Activated T-cell treated with anti-CD3 and anti-CD28 coated beads, Interleukin-2, amount 50 U/mL, for 72 hours (primary cell): ENCODE measurements at regions not wholly inside any gene's neighbourhood (a gene's known extent, or its start where the extent isn't known, plus 50 kb on each side); places are given as distances from the start of the nearest gene placed in this dataset.
"Not testable (repeated sequence)": the region's sequence is repeated elsewhere in the genome, so short reads cannot be mapped to it uniquely, and the experiment has no call there.

Source experiments
- ATAC-seq, 2 donors: fragments of 150-1000 bp; cut with Tn5 transposase; replicated peaks in 1 of 2; 2 replicates each; pipeline ENCODE4 v1.10.0; 2021; ENCODE audit warnings: moderate library complexity in 2 of 2, mild to moderate bottlenecking in 1 of 2
- DNase-seq, 2 donors: peaks; one replicate each; pipeline ENCODE4 v3.0.0; 2021 to 2022; ENCODE audit warnings: mixed read lengths in 1 of 2
- H3K27ac Mint-ChIP-seq: one replicate; pipeline ENCODE4 v1.8.0; 2022; ENCODE audit warnings: mild to moderate bottlenecking, moderate library complexity, mixed read lengths
- H3K27me3 Mint-ChIP-seq: one replicate; pipeline ENCODE4 v1.8.0; 2022; ENCODE audit warnings: low read depth, mixed read lengths
- H3K36me3 Mint-ChIP-seq, 2 donors: one replicate each; pipeline ENCODE4 v1.8.0; 2022; ENCODE audit warnings: mixed read lengths in 2 of 2, mild to moderate bottlenecking in 1 of 2; ENCODE audit not compliant: insufficient read depth in 2 of 2
- H3K4me1 Mint-ChIP-seq: one replicate; pipeline ENCODE4 v1.8.0; 2022; ENCODE audit warnings: low read depth, mixed read lengths
- H3K4me3 Mint-ChIP-seq, 2 donors: one replicate each; pipeline ENCODE4 v1.8.0; 2022; ENCODE audit warnings: mild to moderate bottlenecking in 2 of 2, mixed read lengths in 2 of 2, moderate library complexity in 2 of 2
- H3K9me3 Mint-ChIP-seq, 2 donors: one replicate each; pipeline ENCODE4 v1.8.0; 2022; ENCODE audit warnings: mixed read lengths in 2 of 2

- ATAC-seq (no peak), DNase-seq (no peak)
- H3K27ac Mint-ChIP-seq: no peak overlapping the region
- no peaks in the 10 kb centered on the region for H3K27me3 Mint-ChIP-seq
- no peak overlapping the region for H3K4me3 Mint-ChIP-seq
- no peaks in the 10 kb centered on the region for H3K36me3 Mint-ChIP-seq
- peaks cover 0 to 16% of the 10 kb centered on the region in 2 donors for H3K9me3 Mint-ChIP-seq
- no peaks in the 10 kb centered on the region for H3K4me1 Mint-ChIP-seq
These were observed 489.4 kb upstream of the TNP1 start for GRCh38 chr2:217349251-217349650.

- H3K4me3 Mint-ChIP-seq, H3K36me3 Mint-ChIP-seq, DNase-seq, H3K27me3 Mint-ChIP-seq, H3K27ac Mint-ChIP-seq, H3K4me1 Mint-ChIP-seq, ATAC-seq: not testable (repeated sequence)
- H3K9me3 Mint-ChIP-seq: peaks cover 0 to 16% of the 10 kb centered on the region in 2 donors
These were observed 487.8 kb upstream of the TNP1 start for GRCh38 chr2:217347630-217348029.

- DNase-seq, H3K36me3 Mint-ChIP-seq, H3K4me3 Mint-ChIP-seq, H3K4me1 Mint-ChIP-seq, ATAC-seq, H3K27me3 Mint-ChIP-seq, H3K27ac Mint-ChIP-seq: not testable (repeated sequence)
- peaks cover 0 to 16% of the 10 kb centered on the region in 2 donors for H3K9me3 Mint-ChIP-seq
These were observed 486.2 kb upstream of the TNP1 start for GRCh38 chr2:217346043-217346442.

GRCh38 chr2:217340899-217341298 lies 481.0 kb upstream of the TNP1 start:
- Mint-ChIP-seq H3K4me3 (no peak overlapping the region), H3K4me1 (no peaks in the 10 kb centered on the region), H3K27ac (no peak overlapping the region), H3K27me3 (no peaks in the 10 kb centered on the region), H3K36me3 (no peaks in the 10 kb centered on the region), H3K9me3 (peaks cover 0 to 1% of the 10 kb centered on the region in 2 donors)
- ATAC-seq (no peak), DNase-seq (no peak)

GRCh38 chr2:217340176-217340575 lies 480.3 kb upstream of the TNP1 start:
- DNase-seq (no peak), ATAC-seq (no peak)
- no peak overlapping the region for H3K27ac Mint-ChIP-seq
- peaks cover 0 to under 1% of the 10 kb centered on the region in 2 donors for H3K9me3 Mint-ChIP-seq
- no peaks in the 10 kb centered on the region for H3K27me3 Mint-ChIP-seq
- H3K4me1 Mint-ChIP-seq: no peaks in the 10 kb centered on the region
- no peaks in the 10 kb centered on the region for H3K36me3 Mint-ChIP-seq
- no peak overlapping the region for H3K4me3 Mint-ChIP-seq

- ATAC-seq (no peak), DNase-seq (no peak)
- Mint-ChIP-seq H3K27ac (no peak overlapping the region), H3K27me3 (no peaks in the 10 kb centered on the region), H3K9me3 (no peaks in the 10 kb centered on the region), H3K4me1 (no peaks in the 10 kb centered on the region), H3K4me3 (no peak overlapping the region), H3K36me3 (no peaks in the 10 kb centered on the region)
These were observed 479.9 kb upstream of the TNP1 start for GRCh38 chr2:217339753-217340152.

GRCh38 chr2:217338306-217338916 lies 478.5 kb upstream of the TNP1 start:
- no peak overlapping the region for H3K27ac Mint-ChIP-seq
- ATAC-seq (no peak), DNase-seq (no peak)

GRCh38 chr2:217337771-217338170 lies 477.9 kb upstream of the TNP1 start:
- H3K4me1 Mint-ChIP-seq: no peaks in the 10 kb centered on the region
- DNase-seq: no peak
- H3K36me3 Mint-ChIP-seq: no peaks in the 10 kb centered on the region
- no peak overlapping the region for H3K4me3 Mint-ChIP-seq
- H3K27ac Mint-ChIP-seq: no peak overlapping the region
- ATAC-seq: no peak
- H3K27me3 Mint-ChIP-seq: no peaks in the 10 kb centered on the region
- no peaks in the 10 kb centered on the region for H3K9me3 Mint-ChIP-seq

More at GRCh38 chr2:217338306-217338916, 478.5 kb upstream of the TNP1 start:
- Mint-ChIP-seq H3K9me3 (no peaks in the 10 kb centered on the region), H3K4me3 (no peak overlapping the region), H3K27me3 (no peaks in the 10 kb centered on the region), H3K36me3 (no peaks in the 10 kb centered on the region), H3K4me1 (no peaks in the 10 kb centered on the region)

GRCh38 chr2:217336694-217337093 lies 476.8 kb upstream of the TNP1 start:
- no peaks in the 10 kb centered on the region for H3K27me3 Mint-ChIP-seq
- H3K4me3 Mint-ChIP-seq: no peak overlapping the region
- H3K4me1 Mint-ChIP-seq: no peaks in the 10 kb centered on the region
- no peak overlapping the region for H3K27ac Mint-ChIP-seq
- ATAC-seq (no peak), DNase-seq (no peak)
- no peaks in the 10 kb centered on the region for H3K36me3 Mint-ChIP-seq
- H3K9me3 Mint-ChIP-seq: no peaks in the 10 kb centered on the region

- no peaks in the 10 kb centered on the region for H3K36me3 Mint-ChIP-seq
- H3K27me3 Mint-ChIP-seq: no peaks in the 10 kb centered on the region
- H3K4me3 Mint-ChIP-seq: no peak overlapping the region
- no peaks in the 10 kb centered on the region for H3K9me3 Mint-ChIP-seq
- no peaks in the 10 kb centered on the region for H3K4me1 Mint-ChIP-seq
- no peak for DNase-seq
- no peak for ATAC-seq
- H3K27ac Mint-ChIP-seq: no peak overlapping the region
These were observed 475.6 kb upstream of the TNP1 start for GRCh38 chr2:217335341-217335966.

GRCh38 chr2:217334561-217334960 lies 474.7 kb upstream of the TNP1 start:
- H3K9me3 Mint-ChIP-seq: no peaks in the 10 kb centered on the region
- H3K4me3 Mint-ChIP-seq: no peak overlapping the region
- no peaks in the 10 kb centered on the region for H3K36me3 Mint-ChIP-seq
- H3K27me3 Mint-ChIP-seq: no peaks in the 10 kb centered on the region
- peaks cover 5% of the 10 kb centered on the region for H3K4me1 Mint-ChIP-seq
- H3K27ac Mint-ChIP-seq: no peak overlapping the region
- no peak for DNase-seq
- ATAC-seq: no peak

- no peaks in the 10 kb centered on the region for H3K9me3 Mint-ChIP-seq
- peaks cover 12% of the 10 kb centered on the region for H3K4me1 Mint-ChIP-seq
- no peaks in the 10 kb centered on the region for H3K27me3 Mint-ChIP-seq
- no peaks in the 10 kb centered on the region for H3K36me3 Mint-ChIP-seq
- H3K27ac Mint-ChIP-seq: no peak overlapping the region
- H3K4me3 Mint-ChIP-seq: no peak overlapping the region
- ATAC-seq (no peak), DNase-seq (no peak)
These were observed 473.0 kb upstream of the TNP1 start for GRCh38 chr2:217332866-217333265.

- ATAC-seq (no peak), DNase-seq (no peak)
- H3K4me1 Mint-ChIP-seq: peaks cover 12% of the 10 kb centered on the region
- H3K36me3 Mint-ChIP-seq: no peaks in the 10 kb centered on the region
- no peak overlapping the region for H3K27ac Mint-ChIP-seq
- no peaks in the 10 kb centered on the region for H3K27me3 Mint-ChIP-seq
- no peak overlapping the region for H3K4me3 Mint-ChIP-seq
- no peaks in the 10 kb centered on the region for H3K9me3 Mint-ChIP-seq
These were observed 472.5 kb upstream of the TNP1 start for GRCh38 chr2:217332417-217332791.
